ENCODE measurements at regions not wholly inside any gene's neighbourhood (a gene's known extent, or its start where the extent isn't known, plus 50 kb on each side); places are given as distances from the start of the nearest gene placed in this dataset.

GRCh38 chr2:81675641-81676040, 1371.1 kb upstream of the LRRTM1 start:
- no TSS peak for BruUV-seq (replicated peaks)
- H3K4me1 ChIP-seq (ENCODE audit: control insufficient read depth, insufficient read depth, low read length): no peaks in the 10 kb centered on the region
- no peak for TF ChIP-seq REST (IDR thresholded peaks at IDR 0.05; ENCODE audit: insufficient read depth in 1 of 2, low read depth in 2 of 2, low read length in 1 of 2)
- TF ChIP-seq, protein P1, sequence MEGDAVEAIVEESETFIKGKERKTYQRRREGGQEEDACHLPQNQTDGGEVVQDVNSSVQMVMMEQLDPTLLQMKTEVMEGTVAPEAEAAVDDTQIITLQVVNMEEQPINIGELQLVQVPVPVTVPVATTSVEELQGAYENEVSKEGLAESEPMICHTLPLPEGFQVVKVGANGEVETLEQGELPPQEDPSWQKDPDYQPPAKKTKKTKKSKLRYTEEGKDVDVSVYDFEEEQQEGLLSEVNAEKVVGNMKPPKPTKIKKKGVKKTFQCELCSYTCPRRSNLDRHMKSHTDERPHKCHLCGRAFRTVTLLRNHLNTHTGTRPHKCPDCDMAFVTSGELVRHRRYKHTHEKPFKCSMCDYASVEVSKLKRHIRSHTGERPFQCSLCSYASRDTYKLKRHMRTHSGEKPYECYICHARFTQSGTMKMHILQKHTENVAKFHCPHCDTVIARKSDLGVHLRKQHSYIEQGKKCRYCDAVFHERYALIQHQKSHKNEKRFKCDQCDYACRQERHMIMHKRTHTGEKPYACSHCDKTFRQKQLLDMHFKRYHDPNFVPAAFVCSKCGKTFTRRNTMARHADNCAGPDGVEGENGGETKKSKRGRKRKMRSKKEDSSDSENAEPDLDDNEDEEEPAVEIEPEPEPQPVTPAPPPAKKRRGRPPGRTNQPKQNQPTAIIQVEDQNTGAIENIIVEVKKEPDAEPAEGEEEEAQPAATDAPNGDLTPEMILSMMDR (IDR thresholded peaks at IDR 0.05): no peak
- no peak for TF ChIP-seq POLR2AphosphoS5 (IDR thresholded peaks at IDR 0.05; ENCODE audit: low read depth, low read length)
- H3K9me3 ChIP-seq (ENCODE audit: control insufficient read depth, insufficient read depth, low read depth, low read length): no peaks in the 10 kb centered on the region
- H3K4me3 ChIP-seq (ENCODE audit: low read depth in 2 of 2, low read length in 2 of 2): no peak overlapping the region
- no peak overlapping the region for H3K27ac ChIP-seq (ENCODE audit: low read length)
- intact Hi-C loops (cut with micrococcal nuclease; ENCODE audit: unreplicated experiment): no loop called here
- ChIA-PET POLR2A (no interaction called here), CTCF (no interaction called here)
- ATAC-seq: no peak
- in situ Hi-C loops (cut with HindIII; ENCODE audit: low pct_unique_long_range_greater_than_20kb, low sequenced_read_pairs): no loop called here
- H3K27me3 ChIP-seq (ENCODE audit: control insufficient read depth, insufficient read depth, low read length): no peaks in the 10 kb centered on the region
- no peaks in the 10 kb centered on the region for H3K36me3 ChIP-seq (ENCODE audit: control insufficient read depth, insufficient read depth, low read length)
- no peak for DNase-seq (ENCODE audit: low read depth, low spot score)

DNA sequence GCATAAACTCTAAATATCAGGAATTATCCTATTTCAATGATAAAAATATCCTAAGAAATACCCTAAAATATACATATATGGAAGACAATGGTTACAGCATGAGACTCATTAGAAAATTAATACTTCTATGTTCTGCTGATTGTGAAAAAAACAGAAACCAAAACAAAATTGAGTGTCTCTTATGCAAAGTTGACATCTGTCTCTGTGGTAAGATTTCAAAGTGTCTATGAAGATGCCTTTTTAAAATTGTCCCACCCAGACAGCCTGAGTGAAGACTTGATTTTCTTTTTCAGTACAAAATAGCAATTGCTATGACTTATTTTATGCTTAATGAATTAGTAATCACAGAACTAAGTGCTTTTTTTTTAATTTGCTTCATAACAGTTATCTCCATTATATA, 1368.4 kb upstream of the LRRTM1 start:
- CTCF ChIA-PET: no interaction called here

DNA sequence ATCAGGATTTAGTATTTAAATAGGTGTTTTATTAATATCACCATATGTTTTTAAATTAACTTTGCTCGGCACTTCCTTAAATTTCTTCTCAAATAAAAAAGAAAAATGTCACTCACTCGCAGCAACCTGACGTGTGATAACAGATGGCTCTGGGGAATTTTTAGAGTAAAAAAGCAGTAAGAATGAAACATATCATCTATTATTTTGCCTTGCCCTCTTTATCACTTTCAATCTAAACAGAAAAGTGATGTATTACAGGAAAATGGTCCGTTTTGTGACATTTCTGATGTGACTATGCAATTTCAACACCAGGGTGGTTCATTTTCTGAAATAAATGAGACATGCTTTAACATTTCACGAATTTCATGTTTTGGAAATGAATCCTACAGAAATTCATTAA, 1368.0 kb upstream of the LRRTM1 start:
- no peak overlapping the region for H3K4me3 ChIP-seq (ENCODE audit: low read depth in 2 of 2, low read length in 2 of 2)
- H3K27me3 ChIP-seq (ENCODE audit: control insufficient read depth, insufficient read depth, low read length): no peaks in the 10 kb centered on the region
- H3K4me1 ChIP-seq (ENCODE audit: control insufficient read depth, insufficient read depth, low read length): no peaks in the 10 kb centered on the region
- intact Hi-C loops (cut with micrococcal nuclease; ENCODE audit: unreplicated experiment): no loop called here
- no peaks in the 10 kb centered on the region for H3K36me3 ChIP-seq (ENCODE audit: control insufficient read depth, insufficient read depth, low read length)
- H3K27ac ChIP-seq (ENCODE audit: low read length): no peak overlapping the region
- in situ Hi-C loops (cut with HindIII; ENCODE audit: low pct_unique_long_range_greater_than_20kb, low sequenced_read_pairs): no loop called here
- ATAC-seq: no peak
- ChIA-PET CTCF (no interaction called here), POLR2A (no interaction called here)
- no peak for TF ChIP-seq SIN3A (IDR thresholded peaks at IDR 0.05; ENCODE audit: borderline replicate concordance, insufficient read depth, low read depth, low read length)
- DNase-seq (ENCODE audit: low read depth, low spot score): no peak
- no peaks in the 10 kb centered on the region for H3K9me3 ChIP-seq (ENCODE audit: control insufficient read depth, insufficient read depth, low read depth, low read length)
- BruUV-seq (replicated peaks): no TSS peak

More for the DNA sequence above, 1368.4 kb upstream of the LRRTM1 start:
- no TSS peak for BruUV-seq (replicated peaks)
- no peak for DNase-seq (ENCODE audit: low read depth, low spot score)
- no peaks in the 10 kb centered on the region for H3K4me1 ChIP-seq (ENCODE audit: control insufficient read depth, insufficient read depth, low read length)
- no peak overlapping the region for H3K27ac ChIP-seq (ENCODE audit: low read length)
- POLR2A ChIA-PET: no interaction called here
- H3K27me3 ChIP-seq (ENCODE audit: control insufficient read depth, insufficient read depth, low read length): no peaks in the 10 kb centered on the region
- H3K9me3 ChIP-seq (ENCODE audit: control insufficient read depth, insufficient read depth, low read depth, low read length): no peaks in the 10 kb centered on the region
- in situ Hi-C loops (cut with HindIII; ENCODE audit: low pct_unique_long_range_greater_than_20kb, low sequenced_read_pairs): no loop called here
- no peaks in the 10 kb centered on the region for H3K36me3 ChIP-seq (ENCODE audit: control insufficient read depth, insufficient read depth, low read length)
- intact Hi-C loops (cut with micrococcal nuclease; ENCODE audit: unreplicated experiment): no loop called here
- TF ChIP-seq, protein P1 (IDR thresholded peaks at IDR 0.05): no peak
- TF ChIP-seq POLR2AphosphoS5 (IDR thresholded peaks at IDR 0.05; ENCODE audit: low read depth, low read length) (no peak), SIN3A (IDR thresholded peaks at IDR 0.05; ENCODE audit: borderline replicate concordance, insufficient read depth, low read depth, low read length) (no peak)
- no peak overlapping the region for H3K4me3 ChIP-seq (ENCODE audit: low read depth in 2 of 2, low read length in 2 of 2)
- ATAC-seq: no peak

All from Panc1 (cell line).